Aorta (tissue), 5 donors: ENCODE measurements at regions not wholly inside any gene's neighbourhood (a gene's known extent, or its start where the extent isn't known, plus 50 kb on each side); places are given as distances from the start of the nearest gene placed in this dataset.

ENCODE experiments used
- ATAC-seq: fragments of 200-7000 bp; cut with Tn5 transposase; one replicate; pipeline ENCODE4 v1.9.1; 2022; ENCODE audit warnings: moderate library complexity; ENCODE audit not compliant: low FRiP score
- DNase-seq, 2 donors: peaks; one replicate each; pipeline ENCODE4 v3.0.0-alpha.2; 2020
- H3K27ac ChIP-seq, 2 donors: one replicate each; pipeline ENCODE4 v1.5.1; 2013; ENCODE audit warnings: low read length in 2 of 2, mild to moderate bottlenecking in 2 of 2, moderate library complexity in 2 of 2, control low read depth in 1 of 2, inconsistent platforms in 1 of 2, low read depth in 1 of 2
- H3K27me3 ChIP-seq, 2 donors: one replicate each; pipeline ENCODE4 v1.6.1; 2013; ENCODE audit warnings: control low read depth in 1 of 2, low read length in 1 of 2, mild to moderate bottlenecking in 1 of 2, moderate library complexity in 1 of 2; ENCODE audit not compliant: insufficient read depth in 2 of 2, control insufficient read depth in 1 of 2
- H3K36me3 ChIP-seq, 2 donors: one replicate each; pipeline ENCODE4 v1.6.1; 2013; ENCODE audit warnings: control low read depth in 1 of 2, low read length in 1 of 2, mild to moderate bottlenecking in 1 of 2; ENCODE audit not compliant: insufficient read depth in 2 of 2, control insufficient read depth in 1 of 2
- H3K4me1 ChIP-seq, 2 donors: one replicate each; pipeline ENCODE4 v1.6.1; 2013; ENCODE audit warnings: low read length in 2 of 2, control low read depth in 1 of 2, mild to moderate bottlenecking in 1 of 2, moderate library complexity in 1 of 2; ENCODE audit not compliant: insufficient read depth in 2 of 2, control insufficient read depth in 1 of 2
- H3K4me3 ChIP-seq, 2 donors: one replicate each; pipeline ENCODE4 v1.5.1; 2013; ENCODE audit warnings: low read length in 2 of 2, control low read depth in 1 of 2, mild to moderate bottlenecking in 1 of 2
- H3K9me3 ChIP-seq: one replicate; pipeline ENCODE4 v1.6.1; 2013; ENCODE audit warnings: mild to moderate bottlenecking, low read length; ENCODE audit not compliant: control insufficient read depth
- WGBS, 2 donors: extraction: QIAGEN DNeasy Blood & Tissue Kit; methylation state at CpG; one replicate each; pipeline ENCODE4 v1.1.7; 2013; 5-methylcytosine and 5-hydroxymethylcytosine counted together
- intact Hi-C, 2 donors: fragments of 100-400 bp; cut with DNase I; formaldehyde crosslinking; loops; one replicate each; pipeline versions ENCODE4 v1.14.2 to v1.15.0; 2022
- donor health status: healthy with polysubstance abuse.
- donor health status: Bipolar disorder and iron deficiency.
- donor health status: DM: no; HTN: no; CAD: no.
- donor health status: DM: no; HTN: no; CAD: no.
- donor health status: DM: yes; HTN: yes; CAD: no.

DNA sequence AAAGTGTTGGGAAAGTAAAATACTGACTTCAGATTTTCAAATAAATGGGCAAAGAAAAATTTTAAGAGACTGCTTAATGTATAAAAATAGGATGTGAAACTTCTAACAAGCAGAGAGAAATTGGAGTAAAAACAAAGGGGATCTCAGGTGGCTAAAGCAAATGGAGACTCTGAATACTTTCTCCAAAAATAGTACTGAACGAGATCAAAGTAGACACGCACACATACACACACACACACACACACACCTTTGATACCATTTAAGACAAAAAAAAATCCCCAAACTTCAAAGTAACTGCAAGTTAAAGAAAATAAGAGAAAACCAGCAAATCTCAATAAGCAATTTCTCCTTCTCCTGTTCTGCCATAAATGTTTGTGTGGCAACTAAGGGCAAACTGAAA lies 307.3 kb downstream of the CRPPA start:
- no peak overlapping the region for H3K4me3 ChIP-seq
- H3K9me3 ChIP-seq, result peaks cover under 1% of the 10 kb centered on the region
- no peak overlapping the region for H3K27ac ChIP-seq
- intact Hi-C loops, result no loop called here
- WGBS, 2 donors, result 83 to 84% methylated on average over 2 of the region's 2 CpGs
- ATAC-seq, result no peak
- DNase-seq, result no peak
- peaks cover 0 to 2% of the 10 kb centered on the region in 2 donors for H3K36me3 ChIP-seq
- no peaks in the 10 kb centered on the region for H3K4me1 ChIP-seq
- H3K27me3 ChIP-seq, result no peaks in the 10 kb centered on the region

DNA sequence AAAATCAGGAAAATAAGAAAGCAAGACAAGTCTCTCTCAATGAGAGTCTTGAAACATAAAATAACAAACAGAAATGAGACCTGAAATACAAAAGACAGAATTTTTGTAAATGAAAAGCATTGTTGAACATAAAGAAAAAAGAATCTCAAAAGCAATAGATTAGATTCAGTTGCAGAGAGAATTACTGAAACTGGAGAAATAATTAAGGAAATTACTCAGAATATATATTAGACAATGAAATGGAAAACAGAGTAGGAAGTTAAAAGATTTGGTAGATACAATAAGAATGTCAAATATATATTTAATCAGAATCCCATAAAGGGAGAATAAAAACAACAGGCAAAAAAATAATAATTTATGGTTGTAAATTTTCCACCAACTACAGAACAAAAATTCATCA lies 308.3 kb downstream of the CRPPA start:
- no peaks in the 10 kb centered on the region for H3K9me3 ChIP-seq
- H3K4me1 ChIP-seq, result no peaks in the 10 kb centered on the region
- H3K27ac ChIP-seq, result no peak overlapping the region
- ATAC-seq (no peak), DNase-seq (no peak)
- H3K36me3 ChIP-seq, result peaks cover 0 to 2% of the 10 kb centered on the region in 2 donors
- intact Hi-C loops, result no loop called here
- H3K27me3 ChIP-seq, result no peaks in the 10 kb centered on the region
- H3K4me3 ChIP-seq, result no peak overlapping the region

DNA sequence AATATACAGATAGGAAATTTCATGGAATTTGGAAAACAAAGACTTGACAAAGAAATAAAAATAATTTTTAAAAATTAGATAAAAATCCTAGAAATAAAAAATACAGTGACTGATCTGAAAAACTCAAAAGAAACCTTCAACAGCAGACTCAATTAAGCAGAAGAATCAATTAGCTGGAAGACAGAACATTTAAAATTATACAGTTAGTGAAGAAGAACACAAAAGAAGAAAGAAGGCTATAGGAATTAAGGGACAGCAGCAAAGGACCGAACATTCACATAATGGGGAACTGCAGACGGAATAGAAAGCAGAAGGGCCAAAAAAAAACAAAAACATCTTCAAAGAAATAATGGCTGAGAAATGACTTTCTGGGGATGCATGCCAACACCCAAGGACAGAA lies 314.5 kb downstream of the CRPPA start:
- DNase-seq, result no peak
- Histone ChIP-seq H3K27me3 (no peaks in the 10 kb centered on the region), H3K4me3 (no peak overlapping the region), H3K4me1 (no peaks in the 10 kb centered on the region), H3K36me3 (no peaks in the 10 kb centered on the region), H3K27ac (no peak overlapping the region), H3K9me3 (no peaks in the 10 kb centered on the region)
- no peak for ATAC-seq
- WGBS, 2 donors, result 92 to 93% methylated on average over 2 of the region's 2 CpGs
- intact Hi-C loops, result no loop called here

DNA sequence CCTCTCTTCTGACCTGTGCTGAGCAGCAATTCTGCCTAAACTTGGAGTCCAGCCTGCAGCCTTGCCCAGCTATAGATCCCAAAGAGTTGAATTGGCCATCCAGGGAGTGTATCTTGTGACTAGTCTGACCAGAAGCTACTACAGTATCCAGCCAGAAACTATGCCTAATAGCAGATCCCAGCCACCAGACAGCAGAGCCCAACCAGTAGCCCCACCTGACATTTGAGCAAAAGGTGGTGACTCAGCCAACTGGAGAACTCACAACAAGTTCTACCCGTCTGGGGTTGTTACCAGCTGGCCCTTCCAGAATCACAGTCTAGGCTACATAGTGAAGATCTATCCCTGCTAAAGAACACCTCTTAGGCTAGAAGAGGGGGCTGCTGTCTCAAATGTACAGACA lies 315.0 kb downstream of the CRPPA start:
- H3K9me3 ChIP-seq, result no peaks in the 10 kb centered on the region
- no peaks in the 10 kb centered on the region for H3K36me3 ChIP-seq
- 81 to 88% methylated on average over 1 of the region's 1 CpG for WGBS, 2 donors
- no peak for DNase-seq
- intact Hi-C loops, result no loop called here
- H3K4me1 ChIP-seq, result no peaks in the 10 kb centered on the region
- H3K27ac ChIP-seq, result no peak overlapping the region
- H3K4me3 ChIP-seq, result no peak overlapping the region
- no peak for ATAC-seq
- no peaks in the 10 kb centered on the region for H3K27me3 ChIP-seq

DNA sequence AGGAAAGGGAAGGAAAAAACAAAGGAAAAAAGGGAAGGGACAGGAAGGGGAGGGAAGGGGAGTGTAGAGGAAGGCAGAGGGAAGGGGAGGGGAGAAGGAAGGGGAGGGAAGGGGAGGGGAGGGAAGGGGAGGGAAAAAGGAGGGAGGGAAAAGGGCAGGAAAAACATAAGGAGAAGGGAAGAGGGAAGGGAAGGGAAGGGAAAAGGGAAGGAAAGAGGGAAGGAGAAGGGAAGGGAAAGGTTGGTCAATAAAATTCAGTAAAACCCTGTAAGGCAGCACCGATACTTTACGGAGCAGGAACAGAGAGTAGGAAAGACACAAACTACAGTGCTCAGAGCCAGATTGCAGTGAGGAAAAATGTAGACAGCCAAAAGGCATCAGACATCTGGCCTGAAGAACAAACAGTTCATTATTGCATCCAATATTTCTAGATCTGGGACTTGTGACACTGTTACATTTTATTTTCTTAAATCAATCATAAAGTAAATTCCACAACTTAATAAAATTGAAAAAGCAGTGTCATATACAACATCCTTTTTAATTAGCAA lies 322.0 kb downstream of the CRPPA start:
- H3K27ac ChIP-seq, result no peak overlapping the region
- ATAC-seq, result no peak
- intact Hi-C loops, result no loop called here
- no peak overlapping the region for H3K4me3 ChIP-seq
- H3K36me3 ChIP-seq, result no peaks in the 10 kb centered on the region
- no peak for DNase-seq
- H3K9me3 ChIP-seq, result no peaks in the 10 kb centered on the region
- 77 to 89% methylated on average over 2 of the region's 2 CpGs for WGBS, 2 donors
- H3K4me1 ChIP-seq, result no peaks in the 10 kb centered on the region
- no peaks in the 10 kb centered on the region for H3K27me3 ChIP-seq

DNA sequence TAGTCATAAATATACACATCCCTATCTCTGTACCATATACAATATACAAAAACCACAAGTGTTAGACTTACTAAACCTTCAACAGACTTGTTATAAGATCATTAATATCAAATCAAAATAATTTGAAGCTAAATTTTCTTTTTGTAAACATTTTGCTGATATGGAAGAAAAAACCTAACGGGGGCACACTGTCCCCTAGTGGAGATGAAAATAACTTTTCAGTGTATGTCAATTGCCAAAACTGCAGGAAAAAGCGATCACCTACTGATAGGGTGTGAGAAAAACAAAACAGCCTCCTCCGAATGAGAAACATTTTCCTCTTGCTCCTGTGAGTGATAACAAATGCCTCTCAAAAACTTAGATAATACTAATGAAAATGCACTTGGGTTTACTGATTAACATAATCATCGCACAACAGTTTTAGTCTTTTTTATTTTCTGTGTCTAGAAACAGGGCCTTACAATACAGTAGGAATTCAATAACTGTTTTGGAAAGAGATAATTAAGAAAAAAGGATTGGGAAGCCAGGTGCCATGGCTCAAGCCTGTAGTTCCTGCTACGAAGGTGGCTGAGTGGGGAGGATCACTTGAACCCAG lies 322.7 kb downstream of the CRPPA start:
- 71 to 77% methylated on average over 5 of the region's 5 CpGs for WGBS, 2 donors
- no peak for ATAC-seq

DNA sequence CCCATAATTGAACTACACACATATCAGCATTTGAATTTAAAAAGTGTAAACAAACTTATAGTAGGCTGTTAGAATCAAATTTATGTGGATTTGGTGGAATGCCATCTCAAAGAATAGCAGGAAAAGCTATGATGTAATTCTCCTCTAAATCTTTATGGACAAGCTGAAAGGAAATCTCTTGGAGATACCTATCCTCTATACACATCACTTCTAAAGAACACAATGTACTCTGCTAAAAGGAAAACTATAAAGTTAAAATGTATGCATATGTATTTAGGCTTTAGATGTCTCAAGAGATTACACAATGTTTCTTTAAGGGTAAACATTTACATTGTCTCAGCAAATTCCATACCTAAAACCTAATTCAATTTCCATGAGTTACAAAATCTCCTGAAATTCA lies 323.3 kb downstream of the CRPPA start:
- DNase-seq (no peak), ATAC-seq (no peak)
- H3K9me3 ChIP-seq, result no peaks in the 10 kb centered on the region
- H3K4me1 ChIP-seq, result no peaks in the 10 kb centered on the region
- no peaks in the 10 kb centered on the region for H3K27me3 ChIP-seq
- intact Hi-C loops, result no loop called here
- no peak overlapping the region for H3K27ac ChIP-seq
- H3K4me3 ChIP-seq, result no peak overlapping the region
- H3K36me3 ChIP-seq, result no peaks in the 10 kb centered on the region

More for the DNA sequence above, 322.7 kb downstream of the CRPPA start:
- no peaks in the 10 kb centered on the region for H3K9me3 ChIP-seq
- DNase-seq, result no peak
- no peak overlapping the region for H3K4me3 ChIP-seq
- intact Hi-C loops, result no loop called here
- no peaks in the 10 kb centered on the region for H3K36me3 ChIP-seq
- no peaks in the 10 kb centered on the region for H3K4me1 ChIP-seq
- H3K27me3 ChIP-seq, result no peaks in the 10 kb centered on the region
- no peak overlapping the region for H3K27ac ChIP-seq

DNA sequence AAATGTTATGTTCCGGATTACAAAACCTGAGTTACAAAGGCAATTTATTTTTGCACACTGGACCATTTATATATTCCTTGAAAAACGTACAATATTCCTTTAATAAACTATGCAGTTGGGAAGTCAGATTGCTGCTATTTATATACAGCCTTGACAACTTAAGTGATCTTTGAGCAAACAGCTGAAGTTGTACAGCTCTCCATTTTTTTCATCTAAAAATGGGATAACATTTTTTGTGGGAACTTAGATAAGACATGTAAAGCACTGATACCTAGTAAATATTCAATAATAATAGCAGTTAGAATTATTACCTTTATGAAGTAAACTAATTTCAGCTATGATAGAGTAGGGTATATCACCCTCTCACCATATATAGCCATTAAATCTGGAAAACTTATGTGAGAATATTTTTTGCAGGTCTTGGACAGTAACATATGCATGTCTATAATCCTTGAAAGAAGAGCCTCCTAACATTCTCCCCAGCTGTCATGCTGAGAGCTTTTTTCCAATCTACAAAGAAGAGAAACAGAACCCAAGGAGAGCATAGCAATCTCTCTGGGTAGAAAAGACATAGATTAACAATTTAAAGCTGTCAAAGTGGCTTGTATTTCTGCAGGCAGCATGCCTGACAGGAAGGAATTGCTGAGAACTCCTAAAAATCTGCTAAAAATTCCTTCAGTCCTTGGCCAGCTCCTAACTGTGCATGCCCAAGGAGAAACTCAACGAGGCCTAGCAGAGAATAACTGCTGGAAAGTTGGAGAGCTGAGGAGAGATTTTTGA lies 326.0 kb downstream of the CRPPA start:
- whole genome bisulfite sequencing, 2 donors, result 13% methylated on average over 3 of the region's 3 CpGs

DNA sequence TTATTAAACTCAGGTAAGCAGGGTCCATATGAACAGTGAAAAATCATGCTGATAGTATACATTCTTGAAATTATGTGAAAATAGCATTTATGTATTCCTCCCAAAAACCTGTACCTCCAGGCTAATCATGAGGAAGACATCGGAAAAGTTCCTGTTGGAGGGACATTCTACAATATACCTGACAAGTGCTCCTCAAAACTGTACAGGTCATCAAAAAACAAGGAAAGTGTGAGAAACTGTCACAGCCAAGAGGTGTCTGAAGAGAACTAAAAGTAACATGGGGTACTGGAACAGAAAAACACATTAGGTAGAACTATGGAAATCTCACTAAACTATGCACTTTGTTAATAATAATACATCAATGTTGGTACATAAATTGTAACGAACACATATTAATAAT lies 326.7 kb downstream of the CRPPA start:
- intact Hi-C loops, result no loop called here
- no peak for ATAC-seq
- no peaks in the 10 kb centered on the region for H3K36me3 ChIP-seq
- no peaks in the 10 kb centered on the region for H3K27me3 ChIP-seq
- no peak overlapping the region for H3K27ac ChIP-seq
- no peaks in the 10 kb centered on the region for H3K4me1 ChIP-seq
- 85 to 86% methylated on average over 2 of the region's 2 CpGs for WGBS, 2 donors
- DNase-seq, result no peak
- no peaks in the 10 kb centered on the region for H3K9me3 ChIP-seq
- no peak overlapping the region for H3K4me3 ChIP-seq

More for the DNA sequence above, 326.0 kb downstream of the CRPPA start:
- intact Hi-C loops, result no loop called here
- H3K36me3 ChIP-seq, result no peaks in the 10 kb centered on the region
- H3K9me3 ChIP-seq, result no peaks in the 10 kb centered on the region
- H3K4me1 ChIP-seq, result no peaks in the 10 kb centered on the region
- no peak overlapping the region for H3K27ac ChIP-seq
- H3K27me3 ChIP-seq, result no peaks in the 10 kb centered on the region
- no peak for DNase-seq
- no peak for ATAC-seq
- no peak overlapping the region for H3K4me3 ChIP-seq
